PC-3 (cell line): ENCODE measurements at regions not wholly inside any gene's neighbourhood (a gene's known extent, or its start where the extent isn't known, plus 50 kb on each side); places are given as distances from the start of the nearest gene placed in this dataset.

ENCODE experiments used
- ATAC-seq: fragments of 200-7000 bp; cut with Tn5 transposase; 2 replicates; pipeline ENCODE4 v1.9.1; 2020; ENCODE audit warnings: mild to moderate bottlenecking, moderate library complexity
- BruUV-seq: library from RNA; stranded (reverse); fragments of 400-500 nt; replicated peaks from 2 replicates; lab custom pipeline; 2021; lab: Mats Ljungman, UMichigan
- CTCF ChIA-PET: fragments of 300-600 bp; sonication (Branson Sonifier 250); formaldehyde crosslinking; loops from one replicate; lab custom pipeline; 2022; ENCODE audit warnings: antibody characterized with exemption; lab: Charles Lee
- POLR2A ChIA-PET: fragments of 300-600 bp; sonication (Branson Sonifier 250); formaldehyde crosslinking; loops from one replicate; lab custom pipeline; 2022; ENCODE audit warnings: antibody characterized with exemption; ENCODE audit not compliant: unreplicated experiment; lab: Charles Lee
- DNase-seq: peaks from one replicate; pipeline ENCODE4 v3.0.0-alpha.2; 2015
- H2AFZ ChIP-seq: fragments of 300-600 bp; sonication (generic); 2 replicates; pipeline ENCODE4 v1.6.0; 2016; ENCODE audit warnings: antibody characterized with exemption, low read length
- H3F3A ChIP-seq: fragments of 300-600 bp; sonication (generic); one replicate; pipeline ENCODE4 v1.6.0; 2017; ENCODE audit warnings: antibody characterized with exemption, low read length, control low read depth, mild to moderate bottlenecking; ENCODE audit not compliant: unreplicated experiment
- H3K27ac ChIP-seq: fragments of 300-600 bp; sonication (generic); 2 replicates; pipeline ENCODE4 v1.5.1; 2016; ENCODE audit warnings: mild to moderate bottlenecking, low read length
- H3K27me3 ChIP-seq: fragments of 300-600 bp; sonication (generic); 2 replicates; pipeline ENCODE4 v1.6.1; 2016; ENCODE audit warnings: low read length, mixed read lengths
- H3K36me3 ChIP-seq: fragments of 300-600 bp; sonication (generic); 2 replicates; pipeline ENCODE4 v1.6.1; 2016; ENCODE audit warnings: low read depth, mixed run types, low read length, mixed read lengths
- H3K4me1 ChIP-seq: fragments of 300-600 bp; sonication (generic); 2 replicates; pipeline ENCODE4 v1.5.1; 2016; ENCODE audit warnings: low read length; ENCODE audit not compliant: insufficient read depth
- H3K4me2 ChIP-seq: fragments of 300-600 bp; sonication (generic); 2 replicates; pipeline ENCODE4 v1.6.0; 2016; ENCODE audit warnings: low read length
- H3K4me3 ChIP-seq: fragments of 300-600 bp; sonication (generic); 2 replicates; pipeline ENCODE4 v1.5.1; 2016; ENCODE audit warnings: mild to moderate bottlenecking, low read length, mixed read lengths
- H3K79me2 ChIP-seq: fragments of 300-600 bp; sonication (generic); 2 replicates; pipeline ENCODE4 v1.6.1; 2017; ENCODE audit warnings: low read length, mixed read lengths
- H3K9ac ChIP-seq: fragments of 300-600 bp; sonication (generic); 2 replicates; pipeline ENCODE4 v1.6.0; 2016; ENCODE audit warnings: mild to moderate bottlenecking, low read length
- H3K9me2 ChIP-seq: fragments of 300-600 bp; sonication (generic); replicated peaks from 2 replicates; pipeline ENCODE4 v1.6.1; 2016; ENCODE audit warnings: mixed run types, low read length, mixed read lengths
- H3K9me3 ChIP-seq: fragments of 300-600 bp; sonication (generic); 2 replicates; pipeline ENCODE4 v1.6.1; 2016; ENCODE audit warnings: low read length, mixed read lengths
- H4K20me1 ChIP-seq: fragments of 300-600 bp; sonication (generic); 2 replicates; pipeline ENCODE4 v1.6.1; 2016; ENCODE audit warnings: low read length, mixed read lengths
- EZH2 ChIP-seq: fragments of 300-600 bp; sonication (generic); IDR thresholded peaks from one replicate; pipeline ENCODE4 v1.6.1; 2017; ENCODE audit warnings: antibody characterized with exemption, mild to moderate bottlenecking, low read length; ENCODE audit not compliant: unreplicated experiment
- EZH2phosphoT487 ChIP-seq: fragments of 300-600 bp; sonication (generic); IDR thresholded peaks from 2 replicates; pipeline ENCODE4 v1.6.1; 2018; ENCODE audit warnings: mild to moderate bottlenecking, antibody characterized with exemption, low read length, borderline replicate concordance
- intact Hi-C: fragments of 100-400 bp; cut with micrococcal nuclease; formaldehyde crosslinking; loops from 2 replicates; pipeline ENCODE4 v1.9.0; 2023
- TF ChIP-seq, protein P1 (sequence below): fragments of 300-600 bp; sonication (generic); conservative IDR thresholded peaks from 2 replicates; pipeline ENCODE4 v1.5.1; 2017; ENCODE audit warnings: antibody characterized with exemption, low read depth, mild to moderate bottlenecking, low read length

- no peaks in the 10 kb centered on the region for H3K9me2 ChIP-seq
- no peak overlapping the region for H3K9ac ChIP-seq
- DNase-seq = no peak
- H4K20me1 ChIP-seq = no peaks in the 10 kb centered on the region
- H3K79me2 ChIP-seq = no peaks in the 10 kb centered on the region
- intact Hi-C loops = no loop called here
- no peak overlapping the region for H3K27ac ChIP-seq
- H3K27me3 ChIP-seq = no peaks in the 10 kb centered on the region
- H3K4me2 ChIP-seq = no peak overlapping the region
- H3K9me3 ChIP-seq = no peaks in the 10 kb centered on the region
- H3K4me1 ChIP-seq = no peaks in the 10 kb centered on the region
- H3K4me3 ChIP-seq = no peak overlapping the region
- BruUV-seq = no TSS peak
- H2AFZ ChIP-seq = no peak overlapping the region
- ChIA-PET POLR2A (no interaction called here), CTCF (no interaction called here)
- H3K36me3 ChIP-seq = no peaks in the 10 kb centered on the region
- ATAC-seq = no peak
- no peaks in the 10 kb centered on the region for H3F3A ChIP-seq
- TF ChIP-seq, protein P1, sequence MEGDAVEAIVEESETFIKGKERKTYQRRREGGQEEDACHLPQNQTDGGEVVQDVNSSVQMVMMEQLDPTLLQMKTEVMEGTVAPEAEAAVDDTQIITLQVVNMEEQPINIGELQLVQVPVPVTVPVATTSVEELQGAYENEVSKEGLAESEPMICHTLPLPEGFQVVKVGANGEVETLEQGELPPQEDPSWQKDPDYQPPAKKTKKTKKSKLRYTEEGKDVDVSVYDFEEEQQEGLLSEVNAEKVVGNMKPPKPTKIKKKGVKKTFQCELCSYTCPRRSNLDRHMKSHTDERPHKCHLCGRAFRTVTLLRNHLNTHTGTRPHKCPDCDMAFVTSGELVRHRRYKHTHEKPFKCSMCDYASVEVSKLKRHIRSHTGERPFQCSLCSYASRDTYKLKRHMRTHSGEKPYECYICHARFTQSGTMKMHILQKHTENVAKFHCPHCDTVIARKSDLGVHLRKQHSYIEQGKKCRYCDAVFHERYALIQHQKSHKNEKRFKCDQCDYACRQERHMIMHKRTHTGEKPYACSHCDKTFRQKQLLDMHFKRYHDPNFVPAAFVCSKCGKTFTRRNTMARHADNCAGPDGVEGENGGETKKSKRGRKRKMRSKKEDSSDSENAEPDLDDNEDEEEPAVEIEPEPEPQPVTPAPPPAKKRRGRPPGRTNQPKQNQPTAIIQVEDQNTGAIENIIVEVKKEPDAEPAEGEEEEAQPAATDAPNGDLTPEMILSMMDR = no peak
- TF ChIP-seq EZH2 = no peak
- no peak for TF ChIP-seq EZH2phosphoT487
Observed at GRCh38 chr1:99086057-99086456, 81.4 kb upstream of the PLPPR5 start.

GRCh38 chr1:99098589-99098988, 93.9 kb upstream of the PLPPR5 start:
- Histone ChIP-seq H3K9me2 (no peaks in the 10 kb centered on the region), H3K27ac (no peak overlapping the region), H2AFZ (no peak overlapping the region), H3K27me3 (no peaks in the 10 kb centered on the region), H3K4me1 (no peaks in the 10 kb centered on the region), H3K4me2 (no peak overlapping the region), H3K79me2 (no peaks in the 10 kb centered on the region), H4K20me1 (no peaks in the 10 kb centered on the region), H3K4me3 (no peak overlapping the region), H3K36me3 (no peaks in the 10 kb centered on the region), H3K9ac (no peak overlapping the region), H3F3A (no peaks in the 10 kb centered on the region), H3K9me3 (no peaks in the 10 kb centered on the region)
- ChIA-PET CTCF (no interaction called here), POLR2A (no interaction called here)
- ATAC-seq (no peak), DNase-seq (no peak)
- intact Hi-C loops = no loop called here
- BruUV-seq = no TSS peak
- TF ChIP-seq EZH2 (no peak), EZH2phosphoT487 (no peak)
- TF ChIP-seq, protein P1 = no peak

GRCh38 chr1:99106274-99106673, 101.6 kb upstream of the PLPPR5 start:
- Histone ChIP-seq H3K4me2 (no peak overlapping the region), H2AFZ (no peak overlapping the region), H3K36me3 (no peaks in the 10 kb centered on the region), H3K9me2 (no peaks in the 10 kb centered on the region), H3K9ac (no peak overlapping the region), H3K27me3 (no peaks in the 10 kb centered on the region), H3F3A (no peaks in the 10 kb centered on the region), H3K4me1 (no peaks in the 10 kb centered on the region), H3K79me2 (no peaks in the 10 kb centered on the region), H4K20me1 (no peaks in the 10 kb centered on the region), H3K27ac (no peak overlapping the region), H3K4me3 (no peak overlapping the region), H3K9me3 (no peaks in the 10 kb centered on the region)
- TF ChIP-seq EZH2 = no peak
- no peak for TF ChIP-seq EZH2phosphoT487
- TF ChIP-seq, protein P1 = no peak
- no peak for DNase-seq
- ChIA-PET CTCF (no interaction called here), POLR2A (no interaction called here)
- intact Hi-C loops = no loop called here
- no peak for ATAC-seq
- no TSS peak for BruUV-seq
